WERI-Rb-1 (cell line): ENCODE measurements at regions not wholly inside any gene's neighbourhood (a gene's known extent, or its start where the extent isn't known, plus 50 kb on each side); places are given as distances from the start of the nearest gene placed in this dataset.

ENCODE experiments used
- DNase-seq: peaks from one replicate; pipeline ENCODE4 v3.0.0-alpha.2; 2020
- H3K27ac ChIP-seq: fragments of 250-450 bp; sonication (Bioruptor Pico); 2 replicates; pipeline ENCODE4 v1.5.1; 2020; ENCODE audit warnings: mild to moderate bottlenecking, moderate library complexity
- H3K27me3 ChIP-seq: fragments of 250-450 bp; sonication (Bioruptor Pico); 2 replicates; pipeline ENCODE4 v1.5.1; 2021; ENCODE audit warnings: mild to moderate bottlenecking, low read depth, moderate library complexity; ENCODE audit not compliant: insufficient read depth, severe bottlenecking
- H3K36me3 ChIP-seq: fragments of 250-450 bp; sonication (Bioruptor Pico); 2 replicates; pipeline ENCODE4 v1.5.1; 2020; ENCODE audit warnings: mild to moderate bottlenecking, moderate library complexity
- H3K4me3 ChIP-seq: 2 replicates; pipeline ENCODE4 v1.5.1; 2011; ENCODE audit warnings: low read depth, mild to moderate bottlenecking, control low read depth, low read length
- H3K9me3 ChIP-seq: fragments of 250-450 bp; sonication (Bioruptor Pico); 2 replicates; pipeline ENCODE4 v1.5.1; 2021; ENCODE audit warnings: mild to moderate bottlenecking, moderate library complexity; ENCODE audit not compliant: severe bottlenecking
- TF ChIP-seq, protein P1 (sequence below): IDR thresholded peaks from 2 replicates; pipeline ENCODE4 v1.5.1; 2011; ENCODE audit warnings: low read depth, mild to moderate bottlenecking, control low read depth, inconsistent platforms, low read length

DNA sequence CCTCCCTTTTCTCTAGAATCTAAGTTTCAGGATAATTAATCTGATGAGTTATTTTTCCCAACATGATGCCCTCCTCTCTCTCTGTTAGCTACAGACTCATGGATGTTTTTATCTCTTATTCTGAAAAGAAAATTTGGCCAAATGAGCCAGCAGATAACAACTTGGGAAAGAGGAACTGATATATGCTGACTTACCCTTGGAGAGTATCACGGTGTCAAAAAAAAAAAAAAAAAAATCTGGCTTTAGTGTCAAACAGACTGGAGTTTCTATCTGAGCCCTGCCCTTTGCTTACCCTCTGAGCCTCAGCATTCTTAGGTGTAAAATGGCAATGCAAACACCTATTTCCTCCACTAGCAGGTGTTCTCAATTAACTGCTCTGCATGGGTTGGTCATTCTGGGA is 190.4 kb downstream of the AHR start:
- no peaks in the 10 kb centered on the region for H3K36me3 ChIP-seq
- no peak overlapping the region for H3K4me3 ChIP-seq
- H3K27me3 ChIP-seq: no peaks in the 10 kb centered on the region
- DNase-seq: no peak
- TF ChIP-seq, protein P1, sequence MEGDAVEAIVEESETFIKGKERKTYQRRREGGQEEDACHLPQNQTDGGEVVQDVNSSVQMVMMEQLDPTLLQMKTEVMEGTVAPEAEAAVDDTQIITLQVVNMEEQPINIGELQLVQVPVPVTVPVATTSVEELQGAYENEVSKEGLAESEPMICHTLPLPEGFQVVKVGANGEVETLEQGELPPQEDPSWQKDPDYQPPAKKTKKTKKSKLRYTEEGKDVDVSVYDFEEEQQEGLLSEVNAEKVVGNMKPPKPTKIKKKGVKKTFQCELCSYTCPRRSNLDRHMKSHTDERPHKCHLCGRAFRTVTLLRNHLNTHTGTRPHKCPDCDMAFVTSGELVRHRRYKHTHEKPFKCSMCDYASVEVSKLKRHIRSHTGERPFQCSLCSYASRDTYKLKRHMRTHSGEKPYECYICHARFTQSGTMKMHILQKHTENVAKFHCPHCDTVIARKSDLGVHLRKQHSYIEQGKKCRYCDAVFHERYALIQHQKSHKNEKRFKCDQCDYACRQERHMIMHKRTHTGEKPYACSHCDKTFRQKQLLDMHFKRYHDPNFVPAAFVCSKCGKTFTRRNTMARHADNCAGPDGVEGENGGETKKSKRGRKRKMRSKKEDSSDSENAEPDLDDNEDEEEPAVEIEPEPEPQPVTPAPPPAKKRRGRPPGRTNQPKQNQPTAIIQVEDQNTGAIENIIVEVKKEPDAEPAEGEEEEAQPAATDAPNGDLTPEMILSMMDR: no peak
- no peak overlapping the region for H3K27ac ChIP-seq
- no peaks in the 10 kb centered on the region for H3K9me3 ChIP-seq

DNA sequence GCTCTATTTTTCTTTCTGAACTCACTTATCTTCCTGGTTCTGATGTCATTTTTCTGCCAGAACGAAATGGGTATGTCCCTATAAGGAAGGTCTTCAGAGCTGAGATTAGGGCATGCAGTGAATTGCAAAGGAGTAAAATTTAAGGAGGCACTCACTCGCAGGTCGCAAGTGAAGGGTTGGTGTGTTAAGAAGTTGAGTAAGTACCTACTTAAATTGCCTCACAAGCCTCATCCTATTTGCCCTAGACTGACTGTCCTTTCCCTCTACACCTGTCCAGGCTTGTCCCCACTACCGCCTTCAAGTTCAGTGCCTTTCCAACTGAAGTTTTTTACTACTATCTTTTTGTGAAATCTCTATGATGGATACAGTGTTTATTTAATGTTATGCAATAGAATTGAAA is 191.5 kb downstream of the AHR start:
- DNase-seq: no peak

DNA sequence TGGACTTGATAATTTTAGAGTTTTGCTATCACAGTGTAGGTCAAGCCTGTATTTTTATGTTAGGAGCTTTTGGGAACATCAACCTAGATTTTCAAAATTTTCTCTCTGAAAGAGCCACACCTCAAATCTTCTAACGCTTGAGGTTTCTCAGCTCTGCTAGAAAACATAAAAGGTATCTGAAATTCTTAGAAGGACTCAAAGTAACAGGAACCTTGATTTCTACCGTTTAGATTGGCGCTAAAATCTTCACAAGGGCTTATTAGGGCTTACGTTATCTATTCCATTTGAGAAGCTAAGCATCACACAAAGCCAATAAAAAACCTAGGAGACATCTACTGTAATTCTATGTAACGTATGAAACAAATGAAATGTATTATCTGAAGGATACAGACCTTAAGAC is 192.4 kb downstream of the AHR start:
- TF ChIP-seq, protein P1: no peak
- DNase-seq: no peak

More for the DNA sequence above, 191.5 kb downstream of the AHR start:
- Histone ChIP-seq H3K36me3 (no peaks in the 10 kb centered on the region), H3K9me3 (no peaks in the 10 kb centered on the region), H3K27ac (no peak overlapping the region), H3K27me3 (no peaks in the 10 kb centered on the region), H3K4me3 (no peak overlapping the region)
- TF ChIP-seq, protein P1: no peak

DNA sequence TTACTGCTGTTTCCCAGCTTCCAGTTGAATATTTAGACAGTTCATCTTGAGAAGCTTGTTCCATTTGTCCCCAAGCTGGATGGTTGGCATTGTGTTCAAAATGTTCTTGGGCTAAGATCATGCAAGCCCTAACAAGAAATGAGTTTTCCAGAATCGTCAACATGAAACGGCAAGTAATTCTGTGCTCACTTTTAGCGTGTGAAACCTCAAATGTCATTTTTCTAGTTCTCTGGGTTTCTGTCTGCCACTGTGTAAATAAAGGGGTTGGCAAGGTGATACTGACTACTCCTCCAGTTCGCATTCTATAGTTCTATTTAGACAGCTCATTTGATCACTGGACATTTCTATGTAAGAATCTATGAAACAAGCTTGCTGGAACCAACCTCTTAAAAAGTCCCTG is 194.0 kb downstream of the AHR start:
- Histone ChIP-seq H3K27ac (no peak overlapping the region), H3K36me3 (no peaks in the 10 kb centered on the region), H3K27me3 (no peaks in the 10 kb centered on the region), H3K9me3 (no peaks in the 10 kb centered on the region), H3K4me3 (no peak overlapping the region)
- DNase-seq: no peak
- TF ChIP-seq, protein P1: no peak

More for the DNA sequence above, 192.4 kb downstream of the AHR start:
- no peaks in the 10 kb centered on the region for H3K9me3 ChIP-seq
- H3K27me3 ChIP-seq: no peaks in the 10 kb centered on the region
- H3K27ac ChIP-seq: no peak overlapping the region
- H3K4me3 ChIP-seq: no peak overlapping the region
- no peaks in the 10 kb centered on the region for H3K36me3 ChIP-seq

DNA sequence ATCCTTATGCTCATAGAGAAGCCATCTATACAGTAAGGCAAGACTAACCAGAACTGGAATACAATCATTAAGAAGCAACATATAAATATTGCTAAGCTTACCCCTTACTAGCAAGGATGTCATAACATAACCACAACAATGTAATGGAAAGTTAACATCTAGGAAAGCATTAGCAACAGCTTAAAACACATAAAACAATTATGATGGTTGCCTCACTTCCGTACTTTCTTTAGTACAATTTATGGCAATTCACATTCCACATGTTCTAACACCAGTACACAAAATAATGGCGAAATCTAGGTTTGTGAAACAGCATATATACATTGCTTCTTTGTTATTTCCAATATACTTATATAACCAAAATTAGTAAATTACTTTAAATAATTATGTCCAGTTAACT is 195.0 kb downstream of the AHR start:
- H3K27ac ChIP-seq: no peak overlapping the region
- TF ChIP-seq, protein P1: no peak

DNA sequence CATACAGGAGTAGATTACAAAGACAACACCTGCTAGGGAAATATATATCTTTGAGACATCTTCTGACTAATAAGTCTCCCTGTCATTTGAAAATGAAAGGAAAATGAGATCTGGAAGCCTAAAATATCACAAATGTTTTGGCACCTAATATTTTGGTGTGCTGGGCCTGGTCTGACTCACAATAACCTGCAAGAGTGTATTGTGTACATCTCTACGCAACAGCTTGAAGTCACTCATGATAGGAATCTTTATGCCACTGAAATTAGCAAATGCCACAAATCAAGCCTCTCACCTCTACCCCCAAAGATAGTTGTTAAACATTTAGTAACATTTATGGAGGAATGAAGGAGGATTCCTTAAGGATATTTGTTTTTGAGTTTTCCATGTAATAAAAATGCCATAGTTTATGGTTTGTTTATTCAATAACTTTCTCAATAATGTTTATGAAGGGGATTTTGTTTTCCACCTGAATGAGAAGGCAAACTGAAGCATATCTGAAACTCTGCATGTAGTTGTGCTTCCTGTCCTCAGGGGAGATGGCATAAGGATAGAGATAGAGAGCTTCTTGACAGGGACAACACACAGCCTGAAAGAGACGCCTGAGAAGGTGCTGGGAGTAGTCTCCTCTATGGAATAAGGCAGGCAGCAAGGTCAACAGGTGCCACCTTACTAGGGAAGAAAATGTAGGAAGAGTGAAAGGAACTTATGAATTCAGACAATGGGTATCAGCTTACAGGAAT is 197.4 kb downstream of the AHR start:
- no peaks in the 10 kb centered on the region for H3K9me3 ChIP-seq
- no peaks in the 10 kb centered on the region for H3K27me3 ChIP-seq
- H3K27ac ChIP-seq: no peak overlapping the region
- no peak overlapping the region for H3K4me3 ChIP-seq
- DNase-seq: no peak
- H3K36me3 ChIP-seq: no peaks in the 10 kb centered on the region
- TF ChIP-seq, protein P1: no peak

More for the DNA sequence above, 195.0 kb downstream of the AHR start:
- Histone ChIP-seq H3K27me3 (no peaks in the 10 kb centered on the region), H3K36me3 (no peaks in the 10 kb centered on the region), H3K4me3 (no peak overlapping the region), H3K9me3 (no peaks in the 10 kb centered on the region)
- no peak for DNase-seq
